H9 (cell line): ENCODE measurements at regions not wholly inside any gene's neighbourhood (a gene's known extent, or its start where the extent isn't known, plus 50 kb on each side); places are given as distances from the start of the nearest gene placed in this dataset.

Experiments
- DNase-seq: peaks from one replicate; pipeline ENCODE4 v3.0.0-alpha.2; 2017
- H2AFZ ChIP-seq: one replicate; pipeline ENCODE4 v1.6.1; 2013; ENCODE audit warnings: mild to moderate bottlenecking, low read length, control low read depth, moderate library complexity
- H2AK5ac ChIP-seq: 2 replicates; pipeline ENCODE4 v1.6.1; 2013; ENCODE audit warnings: low read length, control low read depth, mixed read lengths; ENCODE audit not compliant: insufficient read length
- H2BK120ac ChIP-seq: one replicate; pipeline ENCODE4 v1.6.1; 2013; ENCODE audit warnings: low read depth, mild to moderate bottlenecking, low read length, control low read depth, inconsistent platforms; ENCODE audit not compliant: poor library complexity, severe bottlenecking
- H2BK12ac ChIP-seq: 2 replicates; pipeline ENCODE4 v1.6.1; 2013; ENCODE audit warnings: low read length, control low read depth, mixed read lengths, low read depth; ENCODE audit not compliant: insufficient read length
- H2BK15ac ChIP-seq: 2 replicates; pipeline ENCODE4 v1.6.1; 2013; ENCODE audit warnings: low read depth, low read length, control low read depth
- H2BK20ac ChIP-seq: one replicate; pipeline ENCODE4 v1.6.1; 2013; ENCODE audit warnings: low read depth, mild to moderate bottlenecking, low read length, control low read depth, inconsistent platforms; ENCODE audit not compliant: poor library complexity, severe bottlenecking
- H2BK5ac ChIP-seq: 2 replicates; pipeline ENCODE4 v1.6.1; 2013; ENCODE audit warnings: low read length, control low read depth, mixed read lengths; ENCODE audit not compliant: insufficient read length
- H3K14ac ChIP-seq: 2 replicates; pipeline ENCODE4 v1.6.1; 2013; ENCODE audit warnings: low read length, control low read depth; ENCODE audit not compliant: insufficient read depth
- H3K18ac ChIP-seq: 2 replicates; pipeline ENCODE4 v1.6.1; 2013; ENCODE audit warnings: low read depth, mild to moderate bottlenecking, mixed read lengths, low read length, control low read depth; ENCODE audit not compliant: insufficient read length
- H3K23ac ChIP-seq: 2 replicates; pipeline ENCODE4 v1.6.1; 2013; ENCODE audit warnings: low read length, control low read depth, mixed read lengths, low read depth; ENCODE audit not compliant: insufficient read length
- H3K23me2 ChIP-seq: 2 replicates; pipeline ENCODE4 v1.6.1; 2013; ENCODE audit warnings: low read depth, mild to moderate bottlenecking, mixed read lengths, low read length, control low read depth; ENCODE audit not compliant: insufficient read length, poor library complexity, severe bottlenecking
- H3K27ac ChIP-seq: 2 replicates; pipeline ENCODE4 v1.5.1; 2013; ENCODE audit warnings: low read length, control low read depth, mixed read lengths, low read depth; ENCODE audit not compliant: insufficient read length
- H3K27me3 ChIP-seq: 2 replicates; pipeline ENCODE4 v1.6.1; 2013; ENCODE audit warnings: low read length, control low read depth, inconsistent platforms; ENCODE audit not compliant: insufficient read depth
- H3K4ac ChIP-seq: 2 replicates; pipeline ENCODE4 v1.6.1; 2013; ENCODE audit warnings: low read depth, mild to moderate bottlenecking, control low read depth, inconsistent platforms, low read length, moderate library complexity
- H3K4me1 ChIP-seq: 2 replicates; pipeline ENCODE4 v1.6.1; 2013; ENCODE audit warnings: low read length, control low read depth, inconsistent platforms; ENCODE audit not compliant: insufficient read depth
- H3K4me2 ChIP-seq: 2 replicates; pipeline ENCODE4 v1.6.1; 2013; ENCODE audit warnings: low read length, control low read depth, mixed read lengths; ENCODE audit not compliant: insufficient read length, insufficient read depth
- H3K56ac ChIP-seq: 2 replicates; pipeline ENCODE4 v1.6.1; 2013; ENCODE audit warnings: low read depth, mild to moderate bottlenecking, mixed read lengths, low read length, control low read depth; ENCODE audit not compliant: insufficient read length
- H3K79me1 ChIP-seq: 2 replicates; pipeline ENCODE4 v1.6.1; 2013; ENCODE audit warnings: low read depth, mild to moderate bottlenecking, moderate library complexity, low read length, control low read depth, inconsistent platforms; ENCODE audit not compliant: insufficient read depth, poor library complexity, severe bottlenecking
- H3K79me2 ChIP-seq: 2 replicates; pipeline ENCODE4 v1.6.1; 2013; ENCODE audit warnings: low read length, control low read depth, inconsistent platforms; ENCODE audit not compliant: insufficient read depth
- H3K9ac ChIP-seq: 2 replicates; pipeline ENCODE4 v1.6.1; 2013; ENCODE audit warnings: low read length, control low read depth, mixed read lengths; ENCODE audit not compliant: insufficient read length; ENCODE audit errors: extremely low read depth
- H3K9me3 ChIP-seq: one replicate; pipeline ENCODE4 v1.6.1; 2013; ENCODE audit warnings: low read depth, low read length, inconsistent platforms; ENCODE audit not compliant: control insufficient read depth
- H3T11ph ChIP-seq: one replicate; pipeline ENCODE4 v1.6.1; 2013; ENCODE audit warnings: mild to moderate bottlenecking, low read length, control low read depth, inconsistent platforms
- H4K20me1 ChIP-seq: one replicate; pipeline ENCODE4 v1.6.1; 2013; ENCODE audit not compliant: control insufficient read depth, insufficient read length, insufficient read depth
- H4K5ac ChIP-seq: 2 replicates; pipeline ENCODE4 v1.6.1; 2013; ENCODE audit warnings: low read depth, mild to moderate bottlenecking, mixed read lengths, low read length, control low read depth; ENCODE audit not compliant: insufficient read length
- H4K8ac ChIP-seq: replicated peaks from 2 replicates; pipeline ENCODE4 v1.6.1; 2013; ENCODE audit warnings: low read length, control low read depth, mixed read lengths, low read depth; ENCODE audit not compliant: insufficient read length
- H4K91ac ChIP-seq: 2 replicates; pipeline ENCODE4 v1.6.1; 2013; ENCODE audit warnings: low read depth, mild to moderate bottlenecking, moderate library complexity, mixed read lengths, low read length, control low read depth; ENCODE audit not compliant: insufficient read length
- H3K27ac Mint-ChIP-seq, 3 experiments: 2 replicates in 2 of 3; 3 replicates in 1 of 3; pipeline ENCODE4 v1.8.0; 2020 to 2021; ENCODE audit warnings: mixed read lengths in 3 of 3, mild to moderate bottlenecking in 1 of 3, moderate library complexity in 1 of 3
- H3K27me3 Mint-ChIP-seq: 2 replicates; pipeline ENCODE4 v1.8.0; 2021; ENCODE audit warnings: low read depth, mild to moderate bottlenecking, moderate library complexity, mixed read lengths
- H3K36me3 Mint-ChIP-seq, 3 experiments: 2 replicates in 2 of 3; 3 replicates in 1 of 3; pipeline ENCODE4 v1.8.0; 2020 to 2021; ENCODE audit warnings: low read depth in 3 of 3, mixed read lengths in 3 of 3; ENCODE audit not compliant: insufficient read depth in 1 of 3
- H3K4me1 Mint-ChIP-seq, 2 experiments: 2 replicates each; pipeline ENCODE4 v1.8.0; 2020; ENCODE audit warnings: mixed read lengths in 2 of 2
- H3K4me3 Mint-ChIP-seq, 2 experiments: 2 replicates in 1 of 2; 3 replicates in 1 of 2; pipeline ENCODE4 v1.8.0; 2020 to 2021; ENCODE audit warnings: mild to moderate bottlenecking in 2 of 2, mixed read lengths in 2 of 2, moderate library complexity in 1 of 2
- H3K9me3 Mint-ChIP-seq, 2 experiments: 2 replicates in 1 of 2; 3 replicates in 1 of 2; pipeline ENCODE4 v1.8.0; 2020; ENCODE audit warnings: mild to moderate bottlenecking in 2 of 2, mixed read lengths in 2 of 2, moderate library complexity in 1 of 2
- CTCF ChIP-seq: fragments of 200-600 bp; sonication (generic); conservative IDR thresholded peaks from 3 replicates; pipeline ENCODE4 v1.8.0; 2021; ENCODE audit warnings: antibody characterized with exemption, mild to moderate bottlenecking
- WGBS: extraction: QIAGEN DNeasy Blood & Tissue Kit; methylation state at CpG from one replicate; pipeline ENCODE4 v1.1.7; 2013; ENCODE audit warnings: missing lambda C conversion rate, low lambda C conversion rate, mixed read lengths; ENCODE audit not compliant: insufficient read length; ENCODE audit errors: extremely low coverage; 5-methylcytosine and 5-hydroxymethylcytosine counted together

DNA sequence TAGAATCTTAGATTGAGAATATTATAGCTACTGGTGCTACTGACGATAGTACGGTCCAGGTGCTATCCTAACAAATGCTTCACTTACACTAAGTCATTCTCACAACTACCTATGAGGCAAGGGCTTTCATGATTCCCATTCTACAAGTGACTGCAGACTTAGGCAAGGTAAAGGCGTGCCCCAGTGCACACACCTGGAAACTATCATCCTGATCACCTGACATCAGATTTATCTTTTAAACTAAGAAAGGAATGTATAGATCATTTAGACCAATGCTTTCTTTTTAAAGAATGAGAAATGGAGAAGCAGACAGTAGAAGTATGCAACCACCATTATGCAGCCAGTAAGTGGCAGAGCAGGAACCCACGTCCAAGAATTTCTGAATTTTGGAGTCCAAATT, 59.2 kb upstream of the LRRN1 start:
- H3K36me3 Mint-ChIP-seq, result no peaks in the 10 kb centered on the region
- Histone ChIP-seq H3K4me2 (no peak overlapping the region), H4K20me1 (no peaks in the 10 kb centered on the region), H3K23ac (no peak overlapping the region), H2BK5ac (no peak overlapping the region), H3K27me3 (no peaks in the 10 kb centered on the region), H3K4me1 (no peaks in the 10 kb centered on the region; the same call in 1 of the 2 replicates), H3T11ph (no peak overlapping the region), H3K79me1 (no peaks in the 10 kb centered on the region), H2BK120ac (no peak overlapping the region), H3K27ac (no peak overlapping the region), H3K79me2 (no peaks in the 10 kb centered on the region), H2BK20ac (no peak overlapping the region), H2BK12ac (no peak overlapping the region), H3K23me2 (no peaks in the 10 kb centered on the region), H4K91ac (no peak overlapping the region), H2AK5ac (no peak overlapping the region), H3K4ac (no peak overlapping the region), H4K8ac (no peak overlapping the region), H3K9ac (no peak overlapping the region), H3K9me3 (no peaks in the 10 kb centered on the region), H2AFZ (no peak overlapping the region), H2BK15ac (no peak overlapping the region), H3K14ac (no peak overlapping the region), H4K5ac (no peak overlapping the region), H3K56ac (no peak overlapping the region), H3K18ac (no peak overlapping the region)
- no peak for TF ChIP-seq CTCF
- peaks cover 14 to 21% of the 10 kb centered on the region in 2 experiments for H3K4me1 Mint-ChIP-seq
- H3K4me3 Mint-ChIP-seq, result no peak overlapping the region
- no peak for DNase-seq
- WGBS, result no CpG with 5 or more reads among the region's 4 CpGs
- peaks cover 2% of the 10 kb centered on the region; the same call in 1 of the 2 replicates for H3K27me3 Mint-ChIP-seq
- no peaks in the 10 kb centered on the region; a peak in 1 of 5 replicates for H3K9me3 Mint-ChIP-seq
- H3K27ac Mint-ChIP-seq, result no peak overlapping the region
